ENCODE measurements at regions not wholly inside any gene's neighbourhood (a gene's known extent, or its start where the extent isn't known, plus 50 kb on each side); places are given as distances from the start of the nearest gene placed in this dataset.

GRCh38 chr17:71176928-71177443, 943.8 kb upstream of the SOX9 start:
- Histone ChIP-seq H3K36me3 (no peaks in the 10 kb centered on the region), H3K27me3 (no peaks in the 10 kb centered on the region), H3K27ac (no peak overlapping the region), H3K4me1 (ENCODE audit: control insufficient read depth in 1 of 2, insufficient read depth in 1 of 2, low read depth in 1 of 2, low read length in 1 of 2) (no peaks in the 10 kb centered on the region), H3K4me3 (ENCODE audit: low read depth in 1 of 2, low read length in 1 of 2) (no peak overlapping the region), H3K9me3 (no peaks in the 10 kb centered on the region)
- TF ChIP-seq CTCF (IDR thresholded peaks at IDR 0.05), result no peak

GRCh38 chr17:71180801-71181385, 939.9 kb upstream of the SOX9 start:
- H3K36me3 ChIP-seq, result no peaks in the 10 kb centered on the region
- H3K4me1 ChIP-seq (ENCODE audit: control insufficient read depth in 1 of 2, insufficient read depth in 1 of 2, low read depth in 1 of 2, low read length in 1 of 2), result no peaks in the 10 kb centered on the region
- no peaks in the 10 kb centered on the region for H3K9me3 ChIP-seq
- H3K27me3 ChIP-seq, result no peaks in the 10 kb centered on the region
- no peak overlapping the region for H3K4me3 ChIP-seq (ENCODE audit: low read depth in 1 of 2, low read length in 1 of 2)
- no peak for TF ChIP-seq CTCF (IDR thresholded peaks at IDR 0.05)
- H3K27ac ChIP-seq, result no peak overlapping the region

GRCh38 chr17:71183066-71183660, 937.7 kb upstream of the SOX9 start:
- H3K27ac ChIP-seq, result no peak overlapping the region
- H3K27me3 ChIP-seq, result no peaks in the 10 kb centered on the region
- no peaks in the 10 kb centered on the region for H3K36me3 ChIP-seq
- H3K9me3 ChIP-seq, result no peaks in the 10 kb centered on the region
- no peak for TF ChIP-seq CTCF (IDR thresholded peaks at IDR 0.05)
- no peak overlapping the region for H3K4me3 ChIP-seq (ENCODE audit: low read depth in 1 of 2, low read length in 1 of 2)
- H3K4me1 ChIP-seq (ENCODE audit: control insufficient read depth in 1 of 2, insufficient read depth in 1 of 2, low read depth in 1 of 2, low read length in 1 of 2), result no peaks in the 10 kb centered on the region

- no peak for TF ChIP-seq CTCF (IDR thresholded peaks at IDR 0.05)
- Histone ChIP-seq H3K27me3 (no peaks in the 10 kb centered on the region), H3K4me3 (ENCODE audit: low read depth in 1 of 2, low read length in 1 of 2) (no peak overlapping the region), H3K4me1 (ENCODE audit: control insufficient read depth in 1 of 2, insufficient read depth in 1 of 2, low read depth in 1 of 2, low read length in 1 of 2) (no peaks in the 10 kb centered on the region), H3K27ac (no peak overlapping the region), H3K9me3 (no peaks in the 10 kb centered on the region), H3K36me3 (no peaks in the 10 kb centered on the region)
Observed at GRCh38 chr17:71184716-71185115, 936.1 kb upstream of the SOX9 start.

- Histone ChIP-seq H3K36me3 (no peaks in the 10 kb centered on the region), H3K4me1 (ENCODE audit: control insufficient read depth in 1 of 2, insufficient read depth in 1 of 2, low read depth in 1 of 2, low read length in 1 of 2) (no peaks in the 10 kb centered on the region), H3K4me3 (ENCODE audit: low read depth in 1 of 2, low read length in 1 of 2) (no peak overlapping the region), H3K9me3 (no peaks in the 10 kb centered on the region), H3K27me3 (no peaks in the 10 kb centered on the region), H3K27ac (no peak overlapping the region)
- TF ChIP-seq CTCF (IDR thresholded peaks at IDR 0.05), result no peak
Observed at GRCh38 chr17:71187145-71187878, 933.5 kb upstream of the SOX9 start.
